Limb (tissue), 2 donors: ENCODE measurements at regions not wholly inside any gene's neighbourhood (a gene's known extent, or its start where the extent isn't known, plus 50 kb on each side); places are given as distances from the start of the nearest gene placed in this dataset.

ENCODE experiments used
- DNase-seq, 2 donors: peaks; one replicate each; pipeline ENCODE4 v3.0.0-alpha.2; 2016; ENCODE audit errors: extremely low spot score in 2 of 2

- DNase-seq: no peak
These were observed 163.5 kb downstream of the RNF152 start for GRCh38 chr18:61729322-61729721.

DNA sequence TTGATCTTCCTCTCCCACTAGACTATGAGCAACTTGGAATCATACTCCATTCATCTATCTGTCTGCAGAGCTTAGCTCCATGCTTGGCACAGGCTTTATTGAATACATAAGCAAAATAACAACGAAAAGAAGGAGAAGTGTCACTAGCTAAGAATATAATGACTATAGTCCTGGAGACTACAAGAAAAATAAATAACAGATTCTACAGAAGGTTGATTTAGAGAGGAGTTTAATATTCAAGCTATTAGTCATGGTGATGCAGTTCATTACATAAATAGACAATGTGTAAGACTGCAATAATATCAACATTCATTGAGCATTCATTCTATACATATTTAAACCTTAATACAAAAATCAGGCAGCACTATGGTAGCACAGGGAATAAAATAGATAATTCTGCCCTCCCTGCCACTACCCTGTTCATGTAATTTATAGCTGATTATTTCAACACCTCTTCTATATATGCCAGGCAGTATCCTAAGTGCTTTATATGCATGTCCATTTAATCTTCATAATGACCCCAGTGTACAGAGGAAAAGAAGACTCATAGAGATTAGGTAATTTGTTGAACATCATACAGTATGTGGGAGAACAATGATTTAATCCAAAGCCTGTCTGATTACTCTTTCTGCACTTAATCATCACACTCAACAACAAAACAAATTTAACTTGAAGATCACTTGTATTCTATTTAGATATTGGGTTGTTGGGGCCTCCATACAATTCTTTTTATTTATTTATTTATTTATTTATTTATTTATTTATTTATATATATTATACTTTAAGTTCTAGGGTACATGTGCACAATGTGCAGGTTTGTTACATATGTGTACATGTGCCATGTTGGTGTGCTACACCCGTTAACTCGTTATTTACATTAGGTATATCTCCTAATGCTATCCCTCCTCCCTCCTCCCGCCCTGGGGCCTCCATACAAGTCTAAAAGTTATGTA, 165.3 kb downstream of the RNF152 start:
- no peak for DNase-seq

DNA sequence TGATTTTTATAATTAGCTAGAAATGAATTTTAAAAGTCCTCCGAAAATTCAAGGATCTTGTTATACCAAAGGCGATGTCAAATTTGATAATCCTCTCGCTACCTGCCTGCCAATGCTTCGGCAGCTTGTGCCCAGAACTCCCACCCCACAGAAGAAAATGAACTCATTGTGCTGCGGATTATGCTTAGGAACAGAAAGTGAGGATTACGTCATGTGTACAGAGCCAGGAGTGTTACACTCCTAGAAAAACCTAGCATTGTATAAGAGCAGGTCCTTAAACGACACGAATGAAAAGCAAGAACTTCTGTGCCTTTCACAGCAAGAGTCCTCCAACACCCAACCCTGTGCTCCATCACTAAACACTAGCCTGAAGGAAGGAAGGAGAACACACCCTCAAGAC, 168.3 kb downstream of the RNF152 start:
- no peak for DNase-seq

DNA sequence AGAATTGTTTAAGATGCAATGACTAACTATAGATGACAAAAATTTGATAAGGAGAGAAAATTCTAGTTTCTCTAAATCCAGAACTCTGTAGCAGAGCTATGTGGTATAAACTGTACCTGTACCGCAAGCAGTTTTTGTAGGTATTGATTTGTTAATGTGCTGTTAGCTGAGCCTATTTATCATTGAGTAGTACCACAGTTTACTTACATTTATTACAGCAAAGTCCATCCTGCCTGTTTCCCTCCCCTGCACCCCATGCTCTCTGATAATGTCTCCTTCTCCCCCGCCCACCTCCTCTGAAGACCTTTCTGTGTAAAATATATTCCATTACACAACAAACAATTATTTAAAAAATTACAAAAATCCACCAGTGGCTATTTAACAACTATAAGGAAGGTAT, 170.6 kb downstream of the RNF152 start:
- DNase-seq: no peak

GRCh38 chr18:61720496-61720895, 172.3 kb downstream of the RNF152 start:
- no peak for DNase-seq

DNA sequence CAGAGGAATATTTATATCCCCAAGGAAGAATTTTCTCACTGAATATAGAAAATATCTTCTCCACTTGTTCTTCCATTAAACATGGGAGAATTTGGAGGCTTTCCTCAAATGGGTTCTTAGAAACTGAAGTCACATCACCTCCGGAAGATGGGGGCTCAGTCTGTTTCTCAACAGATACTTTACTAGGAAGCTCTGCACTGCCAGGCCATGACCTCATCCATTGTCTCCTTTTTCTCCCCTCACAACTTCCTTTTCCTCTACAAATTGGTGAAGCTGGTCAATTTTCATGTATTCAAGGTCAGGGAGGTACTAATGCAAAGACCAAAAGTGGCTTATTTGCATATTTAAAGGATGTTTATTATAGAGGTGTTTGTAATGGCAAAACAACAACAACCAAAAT, 173.1 kb downstream of the RNF152 start:
- no peak for DNase-seq

DNA sequence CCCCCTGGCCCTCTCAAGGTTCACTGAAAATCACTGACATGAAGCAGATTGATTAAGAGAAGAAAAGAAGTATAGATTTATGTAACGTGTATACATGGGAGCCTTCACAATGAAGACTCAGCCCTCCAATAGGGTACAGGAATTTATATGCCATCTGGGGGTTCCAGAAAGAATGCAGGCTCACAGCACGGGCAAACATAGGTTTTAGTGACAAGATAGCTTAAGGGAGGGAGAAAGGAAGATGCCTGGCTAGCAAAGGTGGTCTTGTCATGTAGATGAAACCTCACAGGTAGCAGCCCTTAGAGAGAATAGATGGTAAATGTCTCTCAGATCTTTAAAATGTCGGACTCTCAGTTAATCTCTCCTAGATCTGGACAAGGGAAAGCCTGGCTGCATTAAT, 173.9 kb downstream of the RNF152 start:
- DNase-seq: no peak

GRCh38 chr18:61714421-61714820, 178.4 kb downstream of the RNF152 start:
- DNase-seq: no peak

- DNase-seq: no peak
These were observed 179.3 kb downstream of the RNF152 start for GRCh38 chr18:61713502-61713901.

- no peak for DNase-seq
These were observed 182.7 kb downstream of the RNF152 start for GRCh38 chr18:61710082-61710620.

DNA sequence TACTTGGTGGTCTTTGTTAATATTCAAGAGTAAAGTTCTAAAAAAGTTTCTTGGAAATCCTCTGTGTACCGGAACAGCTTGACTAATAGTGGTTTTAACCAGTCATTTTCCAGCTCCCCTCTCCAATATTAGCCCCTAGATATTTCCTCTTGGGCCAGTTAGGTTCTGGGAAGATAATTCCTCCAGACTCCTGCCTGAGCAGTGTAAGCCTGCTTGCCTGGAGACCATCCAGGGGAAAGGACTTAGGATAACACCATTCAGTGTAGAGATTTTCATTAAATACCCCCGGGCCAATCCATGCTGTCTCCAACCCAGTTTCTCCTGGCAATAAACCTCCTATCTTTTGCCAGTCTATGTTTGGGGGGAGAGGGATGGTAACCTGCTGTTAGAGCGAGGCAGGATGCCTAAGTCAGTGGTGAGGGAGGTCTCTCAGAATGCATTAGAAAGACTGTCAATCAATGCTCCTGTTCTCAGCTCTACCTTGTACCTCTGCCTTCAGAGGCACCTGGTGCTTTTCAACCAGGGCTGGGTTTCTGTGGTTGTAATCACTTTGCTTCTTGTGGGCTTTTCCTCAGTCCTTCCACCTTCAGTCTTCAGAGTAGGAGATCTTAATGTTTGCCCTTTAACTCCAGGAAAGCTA, 186.4 kb downstream of the RNF152 start:
- DNase-seq: no peak

GRCh38 chr18:61703508-61703907, 189.3 kb downstream of the RNF152 start:
- no peak for DNase-seq

DNA sequence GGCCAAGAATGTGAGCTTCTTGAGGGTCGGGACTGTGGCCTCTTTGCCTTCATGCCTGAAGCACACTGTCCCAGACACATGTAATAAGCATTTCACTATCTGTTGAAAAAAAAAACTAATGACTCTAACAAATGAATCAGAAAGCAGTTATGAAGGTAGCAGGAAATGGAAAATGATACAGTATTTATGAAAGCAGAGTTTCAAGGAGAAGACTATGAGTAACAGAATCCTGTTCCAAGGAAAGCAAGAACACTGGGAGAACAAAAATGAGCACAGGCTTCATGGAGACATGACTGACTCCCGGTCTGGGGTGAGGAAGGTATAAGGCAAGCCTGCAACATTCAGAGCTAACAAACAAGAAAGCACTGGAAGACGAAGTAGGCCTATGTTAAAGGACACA, 190.8 kb downstream of the RNF152 start:
- no peak for DNase-seq

- DNase-seq: no peak
These were observed 193.3 kb downstream of the RNF152 start for GRCh38 chr18:61699397-61700110.

DNA sequence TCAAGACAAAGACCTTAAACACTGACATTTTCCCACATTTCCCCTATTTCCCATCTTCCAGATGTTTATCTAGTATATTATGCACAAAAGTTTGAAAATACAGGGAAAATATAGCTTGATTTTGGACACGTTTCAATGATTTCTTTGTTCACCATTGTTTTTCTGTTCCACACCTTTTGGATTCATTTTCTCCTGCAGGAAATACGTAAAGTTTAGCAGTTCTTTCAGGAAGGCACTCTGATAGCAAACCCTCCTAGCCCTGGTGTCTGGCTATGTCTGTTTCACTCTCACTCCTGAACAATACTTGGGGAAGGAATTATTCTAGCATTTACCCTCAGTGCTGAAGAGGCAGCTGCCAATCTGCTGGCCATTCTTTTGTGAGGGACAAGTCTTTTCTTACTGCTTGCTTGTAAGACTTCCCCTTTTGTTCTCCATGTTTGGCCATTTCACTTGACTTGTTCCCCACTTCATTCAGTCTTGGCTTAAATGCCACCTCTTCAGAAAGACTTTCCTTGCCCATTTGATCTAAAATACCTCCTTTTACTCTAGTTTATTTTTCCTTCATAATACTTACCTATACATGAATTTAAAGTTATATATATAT, 195.4 kb downstream of the RNF152 start:
- DNase-seq: no peak

DNA sequence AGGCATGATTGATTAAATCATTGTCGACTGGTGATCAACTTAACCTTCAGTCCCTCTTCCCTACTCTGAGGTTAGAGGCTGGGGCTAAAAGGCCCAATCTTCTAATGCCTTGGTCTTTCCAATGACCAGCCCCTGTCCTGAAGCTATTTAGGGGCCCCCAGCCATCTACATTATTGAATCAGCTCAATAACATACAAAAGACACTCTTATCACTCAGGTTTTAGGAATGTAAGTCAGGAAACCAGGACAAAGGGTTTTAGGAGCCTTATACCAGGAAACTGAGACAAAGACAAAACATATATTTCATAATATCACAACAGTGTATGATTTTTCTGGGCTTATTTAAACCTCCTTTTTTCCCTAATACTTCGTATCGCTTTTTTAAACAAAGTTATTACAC, 198.6 kb downstream of the RNF152 start:
- no peak for DNase-seq

DNA sequence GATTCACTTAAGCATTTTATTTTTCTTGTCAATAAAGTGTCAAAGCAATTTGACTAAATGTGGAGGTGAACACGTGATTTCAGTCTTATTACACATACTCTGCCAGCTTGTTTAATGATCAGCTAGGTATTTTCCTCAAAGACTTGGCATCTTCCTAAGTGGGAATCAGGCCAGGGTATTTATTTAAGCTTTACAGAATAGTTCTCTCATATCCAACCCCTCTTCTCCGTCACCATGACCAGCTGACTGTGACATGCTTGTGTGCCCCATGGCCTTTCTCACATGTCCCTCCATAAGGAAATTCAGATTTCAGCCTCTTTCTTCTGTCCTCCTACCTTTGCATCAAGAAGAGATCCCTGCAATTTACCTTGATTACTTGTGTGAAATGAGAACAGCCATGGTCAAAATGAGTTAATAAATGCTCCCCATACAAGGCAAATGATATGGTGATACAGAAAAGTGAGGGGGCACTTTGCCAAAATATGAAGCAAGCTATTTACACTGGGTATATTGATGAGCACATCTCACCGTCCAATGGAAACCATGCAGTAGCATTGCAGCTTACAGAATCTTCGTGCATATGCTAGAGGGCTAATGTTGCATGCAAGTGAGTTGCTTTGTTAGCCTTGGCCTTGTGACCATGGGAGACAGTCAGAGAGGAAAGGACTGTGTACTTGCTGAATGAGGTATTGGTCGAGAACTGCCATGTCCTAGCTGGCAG, 202.2 kb downstream of the RNF152 start:
- DNase-seq: no peak

DNA sequence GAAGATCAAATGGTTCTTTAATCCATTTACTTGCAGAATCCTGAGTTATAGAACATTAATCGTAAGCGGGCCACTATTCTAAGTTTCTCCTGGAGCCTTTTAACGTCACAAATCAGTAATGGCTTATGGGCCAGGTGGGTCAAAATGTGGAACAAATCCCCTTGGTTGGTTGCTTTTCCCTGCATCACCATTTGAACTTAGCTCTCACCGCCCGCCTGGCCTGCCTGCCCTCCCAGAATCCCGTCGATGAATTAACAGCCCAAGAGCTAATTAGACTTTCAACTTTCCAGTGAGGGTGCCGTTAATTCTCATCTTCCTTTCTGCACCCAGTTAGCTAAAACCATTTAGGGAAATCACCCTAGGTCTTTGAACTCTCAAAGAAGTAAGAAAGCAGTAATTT, 205.5 kb downstream of the RNF152 start:
- no peak for DNase-seq

DNA sequence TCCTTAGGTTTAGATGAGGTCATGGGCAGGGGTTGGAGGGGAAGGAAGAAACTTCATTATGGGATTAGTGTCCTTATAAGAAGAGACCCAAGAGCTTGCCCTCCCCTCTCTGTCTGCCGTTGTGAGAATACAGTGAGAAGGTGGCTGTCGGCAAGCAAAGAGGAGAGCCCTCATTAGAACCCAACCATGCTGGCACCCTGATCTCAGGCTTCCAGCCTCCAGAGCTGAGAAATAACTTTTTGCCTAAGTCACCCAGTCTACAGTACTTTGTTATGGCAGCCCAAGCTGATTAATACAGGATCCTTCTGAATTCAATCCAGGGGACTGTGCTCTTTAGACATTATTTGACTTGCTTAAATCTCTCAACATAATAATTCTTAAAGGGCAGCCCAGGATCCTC, 209.0 kb downstream of the RNF152 start:
- no peak for DNase-seq

DNA sequence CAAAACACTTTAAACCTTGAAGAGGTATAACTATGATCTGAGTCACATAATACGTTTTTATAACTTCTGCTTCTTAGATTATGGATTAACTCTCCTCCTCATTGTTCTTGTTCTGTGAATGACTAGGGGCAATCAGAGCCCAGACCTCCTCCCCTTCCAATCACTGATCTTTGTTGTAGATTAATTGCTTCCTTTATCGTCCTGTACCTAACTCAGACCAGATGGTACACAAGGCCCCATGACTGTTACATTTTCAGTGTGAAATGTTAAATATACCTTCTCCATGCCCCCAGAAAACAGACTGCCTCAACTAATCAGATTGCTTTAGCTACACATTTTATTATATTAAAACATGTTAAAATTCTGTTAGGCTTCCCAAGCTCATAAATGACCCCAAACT, 211.7 kb downstream of the RNF152 start:
- no peak for DNase-seq

GRCh38 chr18:61679836-61680235, 213.0 kb downstream of the RNF152 start:
- no peak for DNase-seq
